ENCODE measurements at regions not wholly inside any gene's neighbourhood (a gene's known extent, or its start where the extent isn't known, plus 50 kb on each side); places are given as distances from the start of the nearest gene placed in this dataset.

DNA sequence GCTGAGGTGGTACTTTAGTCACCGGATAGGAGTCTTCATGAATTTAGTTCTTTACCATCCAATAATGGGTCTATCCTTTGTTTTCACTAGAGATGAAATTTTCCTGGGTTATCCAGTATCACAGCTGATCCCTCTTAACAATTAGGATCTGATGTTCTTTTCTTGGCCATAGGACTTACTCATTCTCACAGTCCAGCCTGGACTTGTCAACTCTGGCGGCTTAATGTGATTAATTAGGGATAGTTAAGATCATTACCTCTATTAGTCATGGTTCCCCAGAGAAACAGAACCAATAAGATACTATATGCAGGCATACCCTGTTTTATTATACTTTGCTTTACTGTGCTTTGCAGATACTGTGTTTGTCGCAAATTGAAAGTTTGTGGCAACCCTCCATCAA is 272.7 kb upstream of the FAT4 start:
- Histone ChIP-seq H3K4ac (ENCODE audit: low read depth, low read length) (no peak overlapping the region), H3K9me1 (ENCODE audit: insufficient read depth, low read length) (no peaks in the 10 kb centered on the region), H3K14ac (replicated peaks; ENCODE audit: low read depth, low read length) (no peak overlapping the region), H3K9me3 (ENCODE audit: control insufficient read depth, insufficient read depth, low read length) (no peaks in the 10 kb centered on the region), H3K56ac (ENCODE audit: extremely low read depth, insufficient read depth, low read length) (no peak overlapping the region), H3K27me3 (ENCODE audit: control insufficient read depth, insufficient read depth, low read length) (no peaks in the 10 kb centered on the region), H2AK9ac (replicated peaks; ENCODE audit: low read depth, low read length, poor library complexity) (no peak overlapping the region), H2AFZ (replicated peaks; ENCODE audit: low read length, poor library complexity) (no peak overlapping the region), H2BK120ac (ENCODE audit: low read depth, low read length) (no peak overlapping the region), H3K9ac (ENCODE audit: low read depth, low read length) (no peak overlapping the region), H3K23ac (ENCODE audit: low read depth, low read length) (no peak overlapping the region), H3K4me1 (ENCODE audit: control insufficient read depth, insufficient read depth, low read length) (no peaks in the 10 kb centered on the region), H3K27ac (ENCODE audit: insufficient read depth, low read length) (no peak overlapping the region), H3K36me3 (ENCODE audit: control insufficient read depth, insufficient read depth, low read length) (no peaks in the 10 kb centered on the region), H3K4me2 (ENCODE audit: low read depth, low read length) (no peak overlapping the region), H4K8ac (ENCODE audit: low read depth in 2 of 2, low read length in 2 of 2) (no peak overlapping the region), H3K18ac (ENCODE audit: low read depth, low read length) (no peak overlapping the region), H3K4me3 (ENCODE audit: insufficient read depth, low read depth, low read length) (no peak overlapping the region), H3K79me1 (ENCODE audit: low read depth in 1 of 2, low read length in 2 of 2) (no peaks in the 10 kb centered on the region), H2BK5ac (ENCODE audit: low read depth, low read length, poor library complexity, severe bottlenecking) (no peak overlapping the region), H4K20me1 (ENCODE audit: insufficient read depth, low read length) (no peaks in the 10 kb centered on the region), H4K5ac (ENCODE audit: low read depth, low read length) (no peak overlapping the region), H2AK5ac (ENCODE audit: low read depth, low read length) (no peak overlapping the region), H2BK15ac (ENCODE audit: low read depth, low read length) (no peak overlapping the region), H4K91ac (ENCODE audit: insufficient read depth, low read depth, low read length) (no peak overlapping the region), H2BK20ac (ENCODE audit: low read depth, low read length) (no peak overlapping the region)
- CTCF ChIA-PET = no interaction called here
- DNase-seq (no peak), ATAC-seq (ENCODE audit: low read depth) (no peak)
- intact Hi-C loops (cut with micrococcal nuclease) = loop anchor here (10.0 kb wide), 1 partner anchor 707 kb away; no protein-coding TSS in a partner anchor
- no TSS peak for BruUV-seq (replicated peaks)
- no CpG with 5 or more reads among the region's 3 CpGs for WGBS, 2 experiments (ENCODE audit: extremely low coverage in 2 of 2, insufficient read length in 1 of 2)
- TF ChIP-seq FOS (IDR thresholded peaks at IDR 0.05; ENCODE audit: low read depth, low read length) (no peak), CHD1 (IDR thresholded peaks at IDR 0.05; ENCODE audit: low read depth, low read length) (no peak)
- POLR2A ChIA-PET (ENCODE audit: unreplicated experiment) = no interaction called here
- dilution Hi-C loops (cut with HindIII; ENCODE audit: low sequenced_read_pairs, unreplicated experiment) = no loop called here
- in situ Hi-C loops (cut with MboI; ENCODE audit: low sequenced_read_pairs) = no loop called here

Data from IMR-90 (cell line).